LoVo (cell line): ENCODE measurements at regions not wholly inside any gene's neighbourhood (a gene's known extent, or its start where the extent isn't known, plus 50 kb on each side); places are given as distances from the start of the nearest gene placed in this dataset.

ENCODE experiments used
- DNase-seq: peaks from one replicate; pipeline ENCODE4 v3.0.0-alpha.2; 2016; ENCODE audit warnings: low spot score

DNA sequence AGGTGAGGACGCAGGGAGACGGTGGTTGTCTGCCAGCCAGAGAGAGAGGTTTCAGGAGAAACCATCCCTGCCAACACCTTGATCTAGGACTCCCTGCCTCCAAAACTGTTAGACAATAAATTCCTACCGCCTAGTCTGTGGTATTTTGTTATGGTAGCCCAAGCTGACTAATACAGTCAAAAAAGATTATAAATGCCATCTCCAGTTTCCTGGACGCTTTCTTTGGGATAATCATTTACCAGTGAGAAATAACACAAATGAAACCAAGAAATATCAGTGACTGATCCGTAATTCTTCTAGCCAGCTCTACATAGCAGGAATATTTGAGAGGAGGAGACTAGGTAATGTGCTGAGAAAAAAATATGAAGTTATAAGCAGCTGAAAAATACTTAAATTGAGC lies 707.8 kb upstream of the LMCD1 start:
- no peak for DNase-seq

DNA sequence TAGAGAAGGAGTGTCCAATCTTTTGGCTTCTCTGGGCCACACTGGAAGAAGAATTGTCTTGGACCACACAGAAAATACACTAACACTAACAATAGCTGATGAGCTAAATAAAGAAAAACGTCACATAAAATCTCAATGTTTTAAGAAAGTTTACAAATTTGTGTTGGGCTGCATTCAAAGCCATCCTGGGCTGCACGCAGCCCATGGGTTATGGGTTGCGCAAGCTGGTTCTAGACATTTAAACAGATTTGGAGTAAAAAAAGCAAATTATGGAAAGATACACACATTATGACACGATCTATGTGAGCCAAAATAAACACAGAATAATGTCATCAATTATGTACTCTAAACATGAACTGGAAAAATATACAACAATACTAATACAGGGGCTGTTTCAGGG lies 703.3 kb upstream of the LMCD1 start:
- no peak for DNase-seq

DNA sequence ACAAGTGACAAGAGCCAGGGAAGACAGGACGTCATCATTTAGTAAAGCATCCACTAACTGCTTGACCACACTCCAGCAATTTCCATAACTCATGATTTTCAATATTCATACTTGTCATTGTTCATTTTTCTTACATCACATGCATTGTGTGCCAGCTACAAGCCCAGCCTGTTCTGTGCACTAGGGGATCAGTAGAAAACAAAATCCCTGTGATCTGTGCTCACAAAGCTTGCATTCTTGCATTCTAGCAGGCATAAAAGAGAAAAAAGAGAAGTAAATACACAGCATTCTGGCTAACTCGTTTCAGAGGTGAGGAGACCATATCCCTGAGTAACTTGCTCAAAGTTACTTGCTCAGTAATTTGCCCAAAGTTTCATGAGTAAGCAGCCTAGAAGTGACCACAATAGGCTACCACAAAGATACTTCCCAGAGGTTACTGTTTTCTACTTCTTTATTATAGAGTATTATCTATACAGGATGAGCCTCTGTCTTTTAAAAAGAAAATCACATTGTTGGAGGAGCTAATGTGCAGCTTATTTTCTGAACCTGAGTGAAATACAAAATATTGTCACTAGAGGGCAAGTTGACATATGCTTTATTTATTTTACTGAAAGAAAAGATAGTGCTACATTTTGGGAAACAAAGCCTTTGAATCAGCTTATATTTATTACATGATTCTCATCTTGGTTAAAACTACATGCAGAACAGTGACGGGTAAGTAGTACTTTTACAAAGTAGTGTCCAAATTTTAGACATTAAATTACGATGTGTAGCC lies 701.4 kb upstream of the LMCD1 start:
- no peak for DNase-seq

DNA sequence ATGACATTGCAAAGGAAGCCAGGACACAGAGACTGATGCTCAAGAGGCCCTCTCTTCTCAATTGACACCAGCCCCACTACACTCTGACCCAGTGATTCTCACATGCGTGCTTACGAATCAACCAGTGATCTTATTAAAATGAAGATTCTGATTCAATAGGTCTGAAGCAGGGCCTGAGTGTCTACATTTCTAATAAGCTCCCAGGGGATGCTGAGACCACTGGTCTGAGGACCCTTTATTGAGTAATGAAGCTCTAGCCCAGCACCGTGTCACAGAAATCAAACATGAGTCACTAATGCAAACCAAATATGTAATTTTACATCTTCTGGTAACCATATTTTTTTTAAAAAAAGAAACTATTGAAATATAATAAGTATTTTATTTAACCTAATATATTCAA lies 689.1 kb upstream of the LMCD1 start:
- DNase-seq: no peak

DNA sequence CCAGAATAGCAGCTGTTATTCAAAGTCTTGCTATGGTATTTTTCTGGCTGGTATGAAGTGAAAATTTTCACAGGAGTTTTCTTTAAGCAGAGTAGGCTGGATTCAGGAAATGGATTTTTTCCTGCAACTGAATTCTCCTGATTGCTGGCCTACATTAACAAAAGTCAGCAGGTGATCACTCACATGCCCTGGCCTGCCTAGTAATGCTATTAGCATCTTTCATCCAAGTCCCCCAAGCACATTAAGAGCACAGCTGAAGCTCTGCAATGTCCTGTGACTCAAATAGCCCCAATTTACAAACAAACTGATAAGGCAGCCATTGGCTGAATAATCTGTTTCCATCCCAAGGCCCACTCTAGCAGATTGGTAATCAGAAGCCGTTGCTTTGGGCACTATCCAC lies 688.3 kb upstream of the LMCD1 start:
- DNase-seq: no peak

DNA sequence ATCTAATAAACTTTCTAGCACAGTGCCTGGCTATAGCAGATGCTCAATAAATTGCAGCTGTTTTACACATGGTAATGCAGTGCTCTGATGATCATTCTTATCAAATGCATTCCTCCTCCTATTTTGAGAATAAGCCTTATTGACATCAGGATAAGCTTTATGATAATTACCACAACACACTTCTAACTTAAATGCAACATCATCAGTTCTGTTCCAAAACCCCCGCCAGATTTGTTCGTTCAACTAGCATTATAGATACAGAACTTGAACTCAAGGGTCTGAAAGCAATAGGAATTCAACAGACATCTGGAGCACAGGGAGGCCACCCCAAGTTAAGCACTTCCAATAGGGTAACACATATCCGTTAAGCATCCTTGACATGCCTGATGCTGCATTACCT lies 684.4 kb upstream of the LMCD1 start:
- DNase-seq: no peak

DNA sequence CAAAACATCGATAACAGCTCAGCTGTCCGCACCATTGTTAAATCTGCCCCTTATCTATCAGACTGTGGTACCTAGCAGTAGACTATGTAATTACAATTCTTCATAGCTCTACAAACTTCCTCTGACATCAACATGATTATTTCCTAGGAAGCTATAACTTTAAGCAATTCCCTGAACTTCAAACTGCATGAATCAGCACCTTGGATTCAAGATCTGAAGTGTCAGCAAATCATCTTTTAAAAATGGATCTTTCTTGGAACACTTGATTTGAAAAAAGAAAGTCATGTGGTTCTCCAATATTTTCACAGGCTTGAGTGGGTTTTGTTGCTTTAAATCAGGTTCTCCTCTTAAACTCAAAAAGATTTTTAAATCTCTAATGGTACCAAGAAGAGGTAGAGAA lies 680.7 kb upstream of the LMCD1 start:
- no peak for DNase-seq

DNA sequence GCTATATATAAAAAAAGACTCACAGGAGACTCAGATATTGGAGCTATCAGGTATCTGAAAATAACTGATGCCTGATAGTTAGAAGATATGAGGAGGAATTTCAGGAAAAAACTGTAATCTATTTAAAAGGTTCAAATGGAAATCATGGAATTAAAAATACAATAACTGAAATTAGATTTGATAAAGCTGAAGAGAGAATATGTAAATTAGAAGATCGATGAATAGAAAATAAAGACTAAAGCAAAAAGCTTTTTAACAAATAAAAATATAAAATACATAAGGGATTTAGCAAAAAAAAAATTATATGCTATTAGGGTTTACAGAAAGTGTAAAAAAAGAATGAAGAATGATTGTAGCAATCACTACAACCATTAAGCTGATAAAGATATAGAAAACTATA lies 679.8 kb upstream of the LMCD1 start:
- DNase-seq: no peak

DNA sequence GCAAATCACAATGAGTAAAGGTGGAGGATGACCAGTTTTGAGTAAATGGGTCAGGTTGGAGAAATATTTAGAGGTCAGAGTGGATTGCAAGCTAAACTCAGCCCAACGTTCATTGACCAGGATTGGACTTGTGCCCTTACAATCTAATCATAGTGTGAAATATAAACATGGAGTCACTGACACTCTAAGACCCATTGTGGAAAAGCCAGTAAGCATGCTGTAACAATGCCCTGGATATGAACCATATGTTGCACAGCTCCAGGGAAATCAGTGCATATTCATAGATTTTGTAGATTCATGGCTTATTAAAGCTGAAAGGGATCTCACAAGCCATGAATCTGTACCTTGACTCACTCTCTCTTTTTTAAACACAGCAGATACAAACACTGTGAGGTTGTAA lies 660.2 kb upstream of the LMCD1 start:
- no peak for DNase-seq

DNA sequence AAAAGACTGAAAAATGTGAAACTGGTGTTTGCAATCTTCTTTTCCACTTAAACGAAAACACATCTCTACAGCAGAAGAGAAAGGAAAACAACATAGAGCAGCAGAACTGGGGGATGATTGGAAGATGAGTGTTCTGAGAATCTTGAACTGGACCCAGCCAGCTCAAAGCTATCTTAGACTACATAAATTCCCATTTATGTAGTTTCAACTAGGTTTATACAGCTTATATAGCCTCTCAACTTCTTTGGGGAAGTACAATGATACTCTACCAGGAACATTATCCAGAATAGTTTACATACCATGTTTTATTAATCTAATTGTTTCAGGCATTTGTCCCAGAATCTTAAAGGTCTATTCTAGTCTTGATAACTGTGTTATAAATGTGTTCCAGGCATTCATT lies 658.2 kb upstream of the LMCD1 start:
- no peak for DNase-seq

DNA sequence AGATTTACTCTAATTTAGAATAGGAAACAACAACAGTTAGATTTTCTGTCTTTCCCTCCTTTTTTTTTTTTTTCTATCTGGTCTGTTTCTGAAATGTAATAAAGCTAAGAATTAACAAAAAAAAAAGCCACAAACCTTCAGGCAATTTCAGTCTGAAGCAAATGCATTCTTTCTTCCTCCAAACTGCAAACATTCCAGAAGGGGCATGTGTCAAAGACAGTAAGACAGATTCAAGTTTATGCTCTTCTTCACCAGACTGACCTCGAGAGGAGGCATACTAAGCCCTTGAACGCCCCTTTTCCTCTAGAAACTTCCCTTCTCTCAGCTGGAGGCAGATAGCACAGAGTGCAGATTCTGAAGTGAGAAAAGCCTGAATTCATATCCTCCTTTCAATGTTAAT lies 654.6 kb upstream of the LMCD1 start:
- no peak for DNase-seq

DNA sequence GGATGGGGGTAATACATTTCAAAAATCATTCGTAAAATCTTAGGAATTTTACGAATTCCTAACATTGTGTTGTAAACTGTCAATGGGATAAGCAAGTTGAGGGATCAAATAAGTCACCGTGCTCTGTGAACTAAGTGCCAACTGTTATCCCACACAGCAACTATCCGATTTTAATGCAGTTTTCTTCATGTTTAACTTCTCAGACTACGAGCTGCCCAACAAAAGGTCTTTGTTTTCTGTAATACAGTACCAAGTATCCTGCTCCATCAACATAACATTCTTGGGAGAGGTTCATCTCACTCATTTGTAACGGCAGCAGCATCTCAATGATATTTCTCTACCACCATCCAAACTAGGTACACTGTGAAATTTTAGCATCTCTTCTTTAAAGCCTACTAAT lies 654.1 kb upstream of the LMCD1 start:
- DNase-seq: no peak

DNA sequence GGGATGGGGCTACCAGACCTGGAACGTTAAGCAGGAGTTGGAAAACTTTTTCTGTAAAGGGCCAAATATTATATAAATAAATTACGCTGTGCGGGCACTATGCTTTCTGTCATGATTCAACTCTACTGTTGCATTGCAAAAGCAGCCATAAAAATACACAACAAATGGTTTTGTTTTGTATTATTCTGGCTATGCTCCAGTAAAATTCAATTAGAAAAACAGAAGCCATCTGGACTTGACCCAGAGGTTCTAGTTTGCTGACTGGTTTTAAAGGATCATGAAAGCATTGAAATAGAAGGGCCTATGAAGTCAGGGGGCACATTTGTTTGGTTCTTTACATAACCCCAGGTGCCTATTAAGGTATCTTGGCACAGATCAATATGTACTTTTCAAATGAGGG lies 647.4 kb upstream of the LMCD1 start:
- DNase-seq: no peak

DNA sequence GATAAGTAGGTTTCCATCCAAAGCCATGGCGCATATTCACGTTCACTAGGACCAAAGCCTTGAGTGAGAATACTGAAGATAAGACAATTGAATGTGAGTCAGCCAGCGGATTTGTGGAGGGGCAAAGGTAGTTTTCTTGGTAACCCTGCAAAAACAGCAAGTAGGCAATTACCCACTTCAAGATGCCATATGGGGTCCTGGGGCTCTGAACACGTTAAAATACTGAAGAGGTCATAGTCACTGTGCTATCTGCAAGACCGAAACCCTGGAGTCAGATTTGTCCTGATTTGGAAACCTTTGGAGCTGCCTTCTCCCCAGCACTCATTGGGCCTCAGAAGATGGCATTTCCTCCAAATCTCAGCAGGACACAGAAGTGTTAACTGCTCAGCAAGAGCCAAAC lies 646.9 kb upstream of the LMCD1 start:
- no peak for DNase-seq

DNA sequence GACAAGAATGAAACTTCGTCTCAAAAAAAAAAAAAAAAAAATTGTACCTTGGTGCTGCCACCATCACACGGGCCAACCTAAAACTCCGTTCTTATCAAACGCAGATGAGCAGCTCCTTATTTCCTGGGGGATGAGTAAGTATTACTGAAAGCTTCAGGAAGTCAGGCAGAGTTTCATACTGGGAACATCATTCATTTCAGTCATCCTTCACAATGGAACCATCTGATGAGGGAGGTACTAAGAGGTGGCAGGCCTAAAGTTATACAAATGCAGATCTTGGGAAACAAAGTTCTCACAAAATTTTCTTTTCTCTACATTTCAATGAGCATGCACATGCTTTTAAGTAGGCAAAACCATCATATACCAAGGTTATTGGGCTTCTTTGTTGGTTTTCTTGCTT lies 636.0 kb upstream of the LMCD1 start:
- no peak for DNase-seq

DNA sequence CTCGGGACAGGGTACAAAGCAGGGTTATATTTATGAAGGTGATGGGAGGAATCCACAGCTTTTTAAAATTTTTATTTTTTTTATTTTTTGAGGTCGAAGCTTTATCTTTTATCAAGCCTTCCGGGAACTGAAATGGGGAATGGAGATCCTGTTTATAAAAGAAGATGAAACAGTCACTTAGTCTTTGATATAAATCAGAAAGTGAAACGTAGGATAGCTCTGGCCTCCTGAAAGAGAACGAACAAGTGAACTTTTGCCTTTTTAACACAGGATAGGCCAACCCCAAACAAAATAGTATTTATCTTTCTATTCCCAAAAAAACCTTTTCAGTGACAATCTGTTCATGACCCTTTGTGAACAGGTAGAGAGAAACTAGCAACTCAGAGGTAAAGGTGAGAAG lies 634.0 kb upstream of the LMCD1 start:
- DNase-seq: no peak

DNA sequence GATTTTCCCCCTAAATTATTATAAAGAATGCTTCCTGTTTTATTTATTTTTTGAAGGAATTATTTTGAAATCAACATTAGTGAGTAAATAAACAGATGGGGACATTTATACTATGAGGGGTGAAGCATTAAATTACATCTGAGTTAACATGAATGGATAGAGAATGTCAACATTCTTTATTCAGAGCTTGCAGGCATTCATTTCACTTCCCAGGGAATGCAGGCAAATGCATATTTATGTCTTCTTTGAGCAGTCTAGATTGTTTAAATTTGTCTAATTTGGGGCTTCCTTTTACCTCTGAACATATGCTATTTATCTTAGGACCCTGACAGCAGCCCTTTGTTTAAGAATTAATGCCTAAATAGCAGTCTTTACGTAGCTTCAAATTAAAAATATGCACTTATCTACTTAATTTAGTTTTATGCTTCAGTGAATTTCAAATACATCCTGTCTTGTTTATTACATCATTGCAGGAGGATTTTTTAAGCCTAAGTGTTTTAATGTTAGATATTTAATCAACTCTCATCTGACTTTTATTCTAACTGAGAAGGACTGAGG lies 630.5 kb upstream of the LMCD1 start:
- no peak for DNase-seq

DNA sequence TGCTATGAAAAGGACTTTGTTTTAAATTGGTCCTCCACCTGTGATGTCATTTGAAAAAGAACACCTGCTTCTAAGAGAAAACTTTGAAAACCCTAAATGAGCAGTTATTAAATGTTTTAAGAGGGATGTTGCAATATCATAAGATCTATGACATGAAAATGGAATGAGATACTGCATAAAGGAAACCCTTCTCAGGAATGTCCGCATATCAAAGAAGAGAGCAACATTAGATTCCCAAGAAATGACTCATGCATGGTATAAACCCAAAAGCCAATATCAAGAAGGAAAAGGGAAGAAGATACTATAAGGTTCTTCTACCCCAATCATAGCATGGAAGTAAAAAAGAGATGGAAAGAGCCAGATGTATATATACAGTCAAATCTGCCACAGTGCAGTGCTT lies 627.5 kb upstream of the LMCD1 start:
- DNase-seq: no peak

DNA sequence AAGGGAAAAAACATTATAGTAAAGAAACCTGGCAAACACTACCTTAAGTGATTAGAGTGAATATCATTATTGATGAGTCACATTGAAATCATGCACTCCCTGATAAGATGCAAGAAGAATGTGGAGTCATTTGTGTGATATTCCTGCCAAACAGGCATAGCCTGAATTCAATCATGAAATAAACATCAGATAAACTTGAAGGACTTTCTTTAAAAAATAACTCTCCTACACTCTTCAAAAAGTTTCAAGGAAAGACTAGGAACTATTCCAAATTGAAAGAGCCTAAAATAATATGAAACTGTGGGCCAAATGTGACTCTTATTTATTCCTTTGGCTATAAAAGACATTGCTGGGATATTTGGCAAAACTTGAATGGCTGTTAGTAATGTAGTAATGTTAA lies 625.7 kb upstream of the LMCD1 start:
- peak; percentile 11 for DNase-seq

DNA sequence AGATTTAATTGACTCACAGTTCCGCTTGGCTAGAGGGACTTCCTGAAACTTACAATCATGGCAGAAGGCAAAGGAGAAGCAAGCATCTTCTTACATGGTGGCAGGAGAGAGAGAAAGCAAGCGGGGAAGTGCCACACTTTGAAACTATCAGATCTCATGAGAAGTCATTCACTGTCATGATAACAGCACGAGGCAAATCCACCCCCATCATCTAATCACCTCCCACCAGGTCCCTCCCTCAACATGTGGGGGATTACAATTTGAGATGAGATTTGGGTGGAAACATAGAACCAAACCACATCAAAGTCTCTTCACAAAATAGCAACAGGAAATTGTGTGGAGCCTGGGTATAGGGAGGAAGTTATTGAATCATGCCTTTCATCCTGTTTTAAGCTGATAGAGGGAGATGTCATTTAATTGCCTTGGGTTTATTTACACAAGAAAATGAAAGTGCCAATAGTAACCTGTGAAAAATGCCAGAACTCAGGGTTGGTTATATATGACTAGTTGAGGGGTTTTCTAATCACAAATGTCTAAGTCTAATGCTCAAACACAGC lies 624.8 kb upstream of the LMCD1 start:
- peak; percentile 28 for DNase-seq

DNA sequence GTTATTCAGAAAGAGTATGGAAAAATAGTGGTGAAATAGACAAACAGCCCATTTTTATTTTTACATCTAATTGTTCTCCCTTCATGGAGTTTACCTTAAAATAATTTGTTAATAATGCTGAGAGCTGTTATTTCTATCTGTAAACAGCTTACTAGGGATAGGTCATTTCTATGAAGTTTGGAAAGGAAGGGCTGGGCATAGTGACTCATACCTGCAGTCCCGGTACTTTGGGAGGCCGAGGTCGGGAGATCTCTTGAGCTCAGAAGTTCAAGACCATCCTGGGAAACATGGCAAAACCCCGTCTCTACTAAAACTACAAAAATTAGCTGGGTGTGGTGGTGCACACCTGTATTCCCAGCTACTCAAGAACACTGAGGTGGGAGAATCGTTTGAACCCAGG lies 624.3 kb upstream of the LMCD1 start:
- DNase-seq: no peak

DNA sequence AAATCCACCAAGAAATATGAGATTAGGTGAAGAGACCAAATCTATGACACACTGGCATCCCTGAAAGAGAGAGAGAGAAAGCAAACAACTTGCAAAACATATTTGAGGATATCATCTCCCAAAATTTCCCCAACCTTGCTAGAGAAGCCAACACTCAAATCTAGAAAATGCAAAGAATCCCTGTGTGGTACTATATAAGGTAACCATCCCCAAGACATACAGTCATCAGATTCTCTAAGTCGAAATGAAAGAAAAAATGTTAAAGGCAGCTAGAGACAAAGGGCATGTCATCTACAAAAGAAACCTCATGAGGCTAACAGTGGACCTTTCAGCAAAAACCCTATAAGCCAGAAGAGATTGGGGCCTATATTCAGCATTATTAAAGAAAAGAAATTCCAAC lies 622.1 kb upstream of the LMCD1 start:
- DNase-seq: no peak

DNA sequence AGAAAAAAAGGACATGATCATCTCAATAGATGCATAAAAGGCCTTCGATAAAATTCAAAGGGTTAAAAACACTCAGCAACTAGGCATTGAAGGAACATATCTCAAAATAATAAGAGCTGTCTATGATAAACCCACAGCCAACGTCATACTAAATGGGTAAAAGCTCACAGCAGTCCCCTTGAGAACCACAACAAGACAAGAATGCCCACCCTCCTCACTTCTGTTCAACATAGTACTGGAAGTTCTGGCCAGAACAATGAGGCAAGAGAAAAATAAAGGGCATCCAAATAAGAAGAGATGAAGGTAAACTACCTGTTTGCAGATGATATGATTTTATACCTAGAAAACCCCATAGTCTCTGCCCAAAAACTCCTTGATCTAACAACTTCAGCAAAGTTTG lies 619.7 kb upstream of the LMCD1 start:
- DNase-seq: no peak

DNA sequence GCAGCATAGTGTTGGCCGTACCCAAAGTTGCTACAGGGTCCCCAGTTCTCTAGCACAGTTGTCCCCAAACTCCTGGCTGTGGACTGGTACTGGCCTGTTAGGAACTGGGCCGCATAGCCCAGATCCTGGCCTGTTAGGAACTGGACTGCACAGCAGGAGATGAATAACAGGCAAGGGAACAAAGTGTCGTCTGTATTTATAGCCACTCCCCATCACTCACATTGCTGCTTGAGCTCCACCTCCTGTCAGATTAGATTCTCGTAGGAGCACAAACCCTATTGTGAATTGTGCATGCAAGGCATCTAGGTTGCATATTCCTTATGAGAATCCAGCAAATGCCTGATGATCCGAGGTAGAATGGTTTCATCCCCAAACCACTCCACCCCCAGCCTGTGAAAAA lies 604.0 kb upstream of the LMCD1 start:
- DNase-seq: no peak
